Embryonic facial prominence (tissue), 1 donor: ENCODE measurements at regions not wholly inside any gene's neighbourhood (a gene's known extent, or its start where the extent isn't known, plus 50 kb on each side); places are given as distances from the start of the nearest gene placed in this dataset.

Source experiments
- DNase-seq: peaks from one replicate; pipeline ENCODE4 v3.0.0-alpha.2; 2016; ENCODE audit errors: extremely low spot score

DNA sequence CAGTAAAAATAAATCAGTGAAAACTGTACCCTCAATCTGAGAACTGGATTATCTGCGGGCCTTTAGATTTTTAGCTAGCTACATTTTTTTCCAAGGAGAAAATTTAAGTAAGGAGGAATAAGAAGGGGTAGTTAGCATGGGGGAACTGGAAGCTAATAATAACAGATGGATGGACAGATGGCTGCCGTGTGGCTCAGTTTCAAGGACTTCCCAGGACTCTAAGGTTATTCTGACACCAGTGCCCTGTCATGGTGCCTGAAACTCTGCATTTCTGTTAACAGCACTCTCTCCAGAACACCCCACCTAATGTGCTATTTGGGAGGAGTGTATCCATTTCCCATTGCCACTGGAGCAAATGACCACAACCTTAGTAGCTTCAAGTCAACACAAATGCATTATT lies 75.7 kb upstream of the PDE1C start:
- DNase-seq: no peak

- DNase-seq: no peak
These were observed 74.5 kb upstream of the PDE1C start for GRCh38 chr7:32144676-32145075.

DNA sequence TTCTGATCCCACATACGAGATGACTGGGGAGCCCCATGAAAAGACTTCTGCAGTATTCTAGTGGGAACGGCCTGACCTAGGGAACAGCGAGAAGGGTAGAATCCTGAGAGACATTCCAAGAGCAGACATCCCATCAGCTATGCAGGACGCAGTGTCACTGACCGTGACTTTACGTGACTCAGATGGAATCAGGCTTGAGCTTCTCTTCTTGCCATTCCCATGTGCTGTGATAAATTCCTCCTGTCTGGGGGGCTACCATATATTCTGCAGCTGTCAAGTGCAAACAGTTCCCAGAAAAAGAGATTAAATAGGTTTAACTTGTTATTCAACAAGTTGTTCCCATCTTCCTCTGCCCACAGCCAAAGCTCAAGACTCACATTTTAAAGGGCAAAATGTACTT lies 73.1 kb upstream of the PDE1C start:
- DNase-seq: no peak

DNA sequence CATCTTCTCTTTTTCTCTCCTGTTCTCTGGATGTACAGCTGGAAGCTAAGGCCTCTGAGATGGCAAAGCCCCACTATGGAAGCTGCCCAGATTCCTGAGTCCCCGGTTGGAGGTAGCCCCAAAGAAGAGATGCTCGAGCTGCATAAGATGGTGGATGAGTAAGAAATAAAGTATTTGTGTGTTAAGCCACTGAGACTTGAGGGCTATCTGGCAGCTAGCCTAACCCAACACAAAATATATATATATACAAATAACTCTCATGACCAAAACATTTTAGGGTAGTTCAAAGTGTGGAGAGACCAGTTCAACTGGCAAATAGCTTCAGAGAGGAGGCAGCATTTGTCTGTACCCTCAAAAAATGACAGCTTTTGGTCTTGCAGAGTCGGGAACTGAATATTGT lies 72.4 kb upstream of the PDE1C start:
- no peak for DNase-seq

GRCh38 chr7:32140210-32140939 lies 70.2 kb upstream of the PDE1C start:
- no peak for DNase-seq

GRCh38 chr7:32137059-32137458 lies 66.9 kb upstream of the PDE1C start:
- no peak for DNase-seq

DNA sequence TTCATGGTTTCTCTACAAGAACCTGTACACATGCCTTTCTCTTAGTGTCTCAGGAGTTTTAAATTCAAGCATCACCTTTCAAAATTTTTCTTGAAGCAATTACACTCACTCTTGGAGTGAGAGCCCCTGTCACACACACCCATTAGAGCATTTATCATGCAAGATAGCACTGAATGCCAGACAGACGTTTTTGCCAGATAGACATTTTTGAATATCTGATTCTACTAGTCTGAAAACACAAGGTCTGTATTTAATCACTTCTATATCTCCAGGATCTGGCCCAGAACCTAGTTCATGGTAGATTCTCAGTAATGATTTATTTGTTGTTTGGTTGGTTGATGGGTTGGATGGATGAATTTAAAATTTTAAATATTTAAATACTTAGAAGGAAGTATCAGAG lies 60.9 kb upstream of the PDE1C start:
- no peak for DNase-seq

GRCh38 chr7:32126843-32127242 lies 56.6 kb upstream of the PDE1C start:
- no peak for DNase-seq
